ENCODE measurements at regions not wholly inside any gene's neighbourhood (a gene's known extent, or its start where the extent isn't known, plus 50 kb on each side); places are given as distances from the start of the nearest gene placed in this dataset.

- TF ChIP-seq REST (IDR thresholded peaks at IDR 0.05; ENCODE audit: low read depth), result no peak
- no peak for TF ChIP-seq ZBTB7A (IDR thresholded peaks at IDR 0.05; ENCODE audit: low read depth)
- no peak for TF ChIP-seq RAD21 (IDR thresholded peaks at IDR 0.05; ENCODE audit: low read depth)
- no peak for TF ChIP-seq EP300 (IDR thresholded peaks at IDR 0.05; ENCODE audit: borderline replicate concordance)
- no peak for TF ChIP-seq YY1 (IDR thresholded peaks at IDR 0.05; ENCODE audit: low read depth)
- no peak for TF ChIP-seq CREB1 (IDR thresholded peaks at IDR 0.05; ENCODE audit: low read depth)
- TF ChIP-seq CEBPB (IDR thresholded peaks at IDR 0.05), result no peak
- TF ChIP-seq NFIC (IDR thresholded peaks at IDR 0.05), result no peak
- no peak for TF ChIP-seq MAX (IDR thresholded peaks at IDR 0.05)
- TF ChIP-seq FOXM1 (IDR thresholded peaks at IDR 0.05; ENCODE audit: borderline replicate concordance, low read depth), result no peak
Observed at GRCh38 chr12:25746131-25746530, 193.0 kb upstream of the LMNTD1 start.
